Natural killer cell treated with Interleukin-12 subunit alpha and Interleukin-12 subunit beta and Interleukin-15 and Interleukin-18, amount 100 ng/mL, for 72 hours (primary cell): ENCODE measurements at regions not wholly inside any gene's neighbourhood (a gene's known extent, or its start where the extent isn't known, plus 50 kb on each side); places are given as distances from the start of the nearest gene placed in this dataset.
"Not testable (repeated sequence)": the region's sequence is repeated elsewhere in the genome, so short reads cannot be mapped to it uniquely, and the experiment has no call there.

Experiments used
- ATAC-seq, 2 donors: fragments of 150-1000 bp; cut with Tn5 transposase in 1 of 2; sonication (Bioruptor Pico), chemical (Tn5 transposase) in 1 of 2; 2 replicates each; pipeline ENCODE4 v1.10.0; 2021
- DNase-seq: peaks from one replicate; pipeline ENCODE4 v3.0.0; 2022; ENCODE audit warnings: low spot score
- H3K27ac Mint-ChIP-seq, 2 donors: 1 replicate in 1 of 2; 2 replicates in 1 of 2; pipeline ENCODE4 v1.8.0; 2022; ENCODE audit warnings: mixed read lengths in 2 of 2, mild to moderate bottlenecking in 1 of 2, moderate library complexity in 1 of 2
- H3K27me3 Mint-ChIP-seq, 2 donors: 1 replicate in 1 of 2; 2 replicates in 1 of 2; pipeline ENCODE4 v1.8.0; 2022; ENCODE audit warnings: mixed read lengths in 2 of 2
- H3K36me3 Mint-ChIP-seq: one replicate; pipeline ENCODE4 v1.8.0; 2022; ENCODE audit warnings: mixed read lengths
- H3K4me1 Mint-ChIP-seq, 2 donors: 1 replicate in 1 of 2; 2 replicates in 1 of 2; pipeline ENCODE4 v1.8.0; 2022; ENCODE audit warnings: low read depth in 2 of 2, mixed read lengths in 2 of 2, mild to moderate bottlenecking in 1 of 2
- H3K4me3 Mint-ChIP-seq: one replicate; pipeline ENCODE4 v1.8.0; 2022; ENCODE audit warnings: mixed read lengths
- H3K9me3 Mint-ChIP-seq: 2 replicates; pipeline ENCODE4 v1.8.0; 2022; ENCODE audit warnings: mixed read lengths

- Mint-ChIP-seq H3K4me1 (no peaks in the 10 kb centered on the region), H3K4me3 (no peak overlapping the region), H3K9me3 (no peaks in the 10 kb centered on the region), H3K36me3 (no peaks in the 10 kb centered on the region), H3K27ac (no peak overlapping the region), H3K27me3 (no peaks in the 10 kb centered on the region)
- DNase-seq (no peak), ATAC-seq (no peak)
Observed at GRCh38 chr4:149910177-149910576, 94.5 kb upstream of the IQCM start.

- Mint-ChIP-seq H3K27ac (no peak overlapping the region), H3K9me3 (no peaks in the 10 kb centered on the region), H3K4me3 (no peak overlapping the region), H3K36me3 (no peaks in the 10 kb centered on the region), H3K27me3 (no peaks in the 10 kb centered on the region), H3K4me1 (no peaks in the 10 kb centered on the region)
- no peak for ATAC-seq
- no peak for DNase-seq
Observed at GRCh38 chr4:149910604-149911350, 95.1 kb upstream of the IQCM start.

- no peaks in the 10 kb centered on the region for H3K9me3 Mint-ChIP-seq
- no peaks in the 10 kb centered on the region for H3K27me3 Mint-ChIP-seq
- H3K4me1 Mint-ChIP-seq = no peaks in the 10 kb centered on the region
- no peak overlapping the region for H3K27ac Mint-ChIP-seq
- DNase-seq (no peak), ATAC-seq (no peak)
- no peaks in the 10 kb centered on the region for H3K36me3 Mint-ChIP-seq
- H3K4me3 Mint-ChIP-seq = no peak overlapping the region
Observed at GRCh38 chr4:149911354-149911753, 95.7 kb upstream of the IQCM start.

GRCh38 chr4:149912000-149912399, 96.4 kb upstream of the IQCM start:
- no peak for ATAC-seq
- Mint-ChIP-seq H3K36me3 (no peaks in the 10 kb centered on the region), H3K9me3 (no peaks in the 10 kb centered on the region), H3K4me1 (no peaks in the 10 kb centered on the region), H3K27me3 (no peaks in the 10 kb centered on the region), H3K27ac (no peak overlapping the region), H3K4me3 (no peak overlapping the region)
- no peak for DNase-seq

GRCh38 chr4:149914119-149915115, 98.8 kb upstream of the IQCM start:
- no peaks in the 10 kb centered on the region for H3K9me3 Mint-ChIP-seq
- H3K27ac Mint-ChIP-seq = no peak overlapping the region
- no peak overlapping the region for H3K4me3 Mint-ChIP-seq
- DNase-seq = no peak
- no peaks in the 10 kb centered on the region for H3K27me3 Mint-ChIP-seq
- no peak for ATAC-seq
- H3K4me1 Mint-ChIP-seq = no peaks in the 10 kb centered on the region
- no peaks in the 10 kb centered on the region for H3K36me3 Mint-ChIP-seq

- not testable (repeated sequence) for H3K9me3 Mint-ChIP-seq, DNase-seq, H3K4me1 Mint-ChIP-seq, H3K27me3 Mint-ChIP-seq, ATAC-seq, H3K36me3 Mint-ChIP-seq, H3K4me3 Mint-ChIP-seq, H3K27ac Mint-ChIP-seq
Observed at GRCh38 chr4:149915735-149916134, 100.1 kb upstream of the IQCM start.

GRCh38 chr4:149923736-149924135, 108.1 kb upstream of the IQCM start:
- H3K36me3 Mint-ChIP-seq = no peaks in the 10 kb centered on the region
- no peaks in the 10 kb centered on the region for H3K4me1 Mint-ChIP-seq
- no peaks in the 10 kb centered on the region for H3K9me3 Mint-ChIP-seq
- DNase-seq (no peak), ATAC-seq (no peak)
- H3K4me3 Mint-ChIP-seq = no peak overlapping the region
- H3K27me3 Mint-ChIP-seq = no peaks in the 10 kb centered on the region
- H3K27ac Mint-ChIP-seq = no peak overlapping the region

GRCh38 chr4:149927514-149927913, 111.9 kb upstream of the IQCM start:
- ATAC-seq (no peak), DNase-seq (no peak)
- Mint-ChIP-seq H3K4me1 (no peaks in the 10 kb centered on the region), H3K4me3 (no peak overlapping the region), H3K27ac (no peak overlapping the region), H3K9me3 (no peaks in the 10 kb centered on the region), H3K27me3 (no peaks in the 10 kb centered on the region), H3K36me3 (no peaks in the 10 kb centered on the region)

- Mint-ChIP-seq H3K36me3 (no peaks in the 10 kb centered on the region), H3K4me1 (no peaks in the 10 kb centered on the region), H3K9me3 (no peaks in the 10 kb centered on the region), H3K4me3 (no peak overlapping the region), H3K27me3 (no peaks in the 10 kb centered on the region), H3K27ac (no peak overlapping the region)
- no peak for DNase-seq
- ATAC-seq = no peak
Observed at GRCh38 chr4:149928507-149928906, 112.9 kb upstream of the IQCM start.

GRCh38 chr4:149931431-149931830, 115.8 kb upstream of the IQCM start:
- DNase-seq (no peak), ATAC-seq (no peak)
- H3K36me3 Mint-ChIP-seq = no peaks in the 10 kb centered on the region
- no peak overlapping the region for H3K4me3 Mint-ChIP-seq
- H3K4me1 Mint-ChIP-seq = no peaks in the 10 kb centered on the region
- H3K27ac Mint-ChIP-seq = no peak overlapping the region
- no peaks in the 10 kb centered on the region for H3K9me3 Mint-ChIP-seq
- H3K27me3 Mint-ChIP-seq = no peaks in the 10 kb centered on the region

GRCh38 chr4:149932188-149932587, 116.5 kb upstream of the IQCM start:
- no peaks in the 10 kb centered on the region for H3K27me3 Mint-ChIP-seq

GRCh38 chr4:149933120-149933519, 117.5 kb upstream of the IQCM start:
- no peaks in the 10 kb centered on the region for H3K27me3 Mint-ChIP-seq

More at GRCh38 chr4:149932188-149932587, 116.5 kb upstream of the IQCM start:
- DNase-seq (no peak), ATAC-seq (no peak)
- Mint-ChIP-seq H3K9me3 (no peaks in the 10 kb centered on the region), H3K4me1 (no peaks in the 10 kb centered on the region), H3K36me3 (no peaks in the 10 kb centered on the region), H3K27ac (no peak overlapping the region), H3K4me3 (no peak overlapping the region)

GRCh38 chr4:149933883-149934282, 118.2 kb upstream of the IQCM start:
- ATAC-seq = no peak
- Mint-ChIP-seq H3K27ac (no peak overlapping the region), H3K36me3 (no peaks in the 10 kb centered on the region), H3K4me1 (no peaks in the 10 kb centered on the region), H3K9me3 (no peaks in the 10 kb centered on the region), H3K4me3 (no peak overlapping the region), H3K27me3 (no peaks in the 10 kb centered on the region)
- no peak for DNase-seq

More at GRCh38 chr4:149933120-149933519, 117.5 kb upstream of the IQCM start:
- ATAC-seq (no peak), DNase-seq (no peak)
- no peaks in the 10 kb centered on the region for H3K36me3 Mint-ChIP-seq
- H3K27ac Mint-ChIP-seq = no peak overlapping the region
- H3K4me3 Mint-ChIP-seq = no peak overlapping the region
- H3K4me1 Mint-ChIP-seq = no peaks in the 10 kb centered on the region
- H3K9me3 Mint-ChIP-seq = no peaks in the 10 kb centered on the region

GRCh38 chr4:149949381-149949780, 128.9 kb upstream of the DCLK2 start:
- no peaks in the 10 kb centered on the region for H3K36me3 Mint-ChIP-seq
- H3K27ac Mint-ChIP-seq = no peak overlapping the region
- ATAC-seq = no peak
- peaks cover 6% of the 10 kb centered on the region for H3K9me3 Mint-ChIP-seq
- H3K4me3 Mint-ChIP-seq = no peak overlapping the region
- DNase-seq = no peak
- H3K27me3 Mint-ChIP-seq = peaks cover 0 to 7% of the 10 kb centered on the region in 2 donors
- no peaks in the 10 kb centered on the region for H3K4me1 Mint-ChIP-seq
